ENCODE measurements at regions not wholly inside any gene's neighbourhood (a gene's known extent, or its start where the extent isn't known, plus 50 kb on each side); places are given as distances from the start of the nearest gene placed in this dataset.

- TF ChIP-seq FOXA1 (IDR thresholded peaks at IDR 0.05) (no peak), FOXA1 (CRISPR knock-in tag; IDR thresholded peaks at IDR 0.05) (no peak), MAFF (IDR thresholded peaks at IDR 0.05; ENCODE audit: low read depth, low read length) (no peak), HOXA5 (CRISPR knock-in tag; IDR thresholded peaks at IDR 0.05) (no peak), SKI (IDR thresholded peaks at IDR 0.05; ENCODE audit: partially characterized antibody) (no peak), TFDP1 (CRISPR knock-in tag; IDR thresholded peaks at IDR 0.05; ENCODE audit: borderline replicate concordance) (no peak), CCDC6 (CRISPR knock-in tag; IDR thresholded peaks at IDR 0.05) (no peak), BRCA1 (CRISPR knock-in tag; IDR thresholded peaks at IDR 0.05) (no peak), JARID2 (CRISPR knock-in tag; IDR thresholded peaks at IDR 0.05; ENCODE audit: insufficient replicate concordance) (no peak)
- Histone ChIP-seq H3K27me3 (ENCODE audit: control insufficient read depth in 1 of 2, insufficient read depth in 2 of 2, low read length in 2 of 2) (no peaks in the 10 kb centered on the region), H3K4me2 (ENCODE audit: low read depth, low read length) (no peak overlapping the region), H3K9ac (ENCODE audit: insufficient read depth, low read depth, low read length) (no peak overlapping the region), H2AFZ (ENCODE audit: low read length) (no peak overlapping the region), H3K9me3 (ENCODE audit: low read length) (peaks cover 92% of the 10 kb centered on the region), H3K27ac (ENCODE audit: extremely low read length, insufficient read depth, low read length) (no peak overlapping the region), H3K36me3 (replicated peaks in 1 of 2; ENCODE audit: control insufficient read depth in 1 of 2, insufficient read depth in 2 of 2, low read length in 2 of 2) (no peaks in the 10 kb centered on the region), H3K4me3 (replicated peaks in 1 of 3; ENCODE audit: insufficient read depth in 1 of 3, low read depth in 2 of 3, low read length in 3 of 3) (no peak overlapping the region), H3K79me2 (ENCODE audit: insufficient read depth, low read length) (no peaks in the 10 kb centered on the region), H4K20me1 (ENCODE audit: insufficient read depth, low read length) (no peaks in the 10 kb centered on the region), H3K4me1 (ENCODE audit: insufficient read depth, low read length) (no peaks in the 10 kb centered on the region)
- WGBS (ENCODE audit: low lambda C conversion rate) = under 1% methylated on average over 6 of the region's 10 CpGs
- DNase-seq (ENCODE audit: low spot score) (no peak), FAIRE-seq (no peak), ATAC-seq (no peak)
- no TSS peak for BruUV-seq (replicated peaks)
- intact Hi-C loops (cut with micrococcal nuclease; ENCODE audit: unreplicated experiment) (no loop called here), in situ Hi-C loops (cut with HindIII; ENCODE audit: extremely low pct_ligation_motif_present, low pct_unique_long_range_greater_than_20kb) (no loop called here)
- POLR2A ChIA-PET = no interaction called here
- CTCF ChIA-PET (ENCODE audit: low intra/inter-chr PET ratio, low total read pairs) = no interaction called here
These were observed 122.8 kb downstream of the C6orf118 start for GRCh38 chr6:165186441-165187205.

Data from HepG2 (cell line).